ENCODE measurements at regions not wholly inside any gene's neighbourhood (a gene's known extent, or its start where the extent isn't known, plus 50 kb on each side); places are given as distances from the start of the nearest gene placed in this dataset.
"Not testable (repeated sequence)": the region's sequence is repeated elsewhere in the genome, so short reads cannot be mapped to it uniquely, and the experiment has no call there.

GRCh38 chr5:161036296-161036695 lies 184.3 kb upstream of the ATP10B start:
- DNase-seq, result no peak

DNA sequence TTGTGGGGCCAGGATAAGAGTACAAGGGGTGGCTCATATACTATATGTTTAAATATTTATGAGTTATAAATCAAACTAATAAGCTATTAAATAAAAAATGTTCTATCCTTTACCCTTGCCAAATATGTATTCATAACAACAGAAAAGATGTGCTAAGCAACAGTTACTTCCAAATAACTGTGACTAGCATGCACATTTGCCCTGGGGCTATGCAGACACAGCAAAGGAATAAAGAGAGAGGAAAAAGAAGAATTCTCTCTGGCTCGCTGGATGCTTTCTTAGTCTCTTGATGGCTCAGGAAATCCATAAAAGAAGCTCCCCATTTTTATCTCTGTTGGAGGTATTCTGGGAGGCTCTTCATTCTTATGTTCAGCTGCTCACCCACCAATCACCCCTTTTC lies 182.4 kb upstream of the ATP10B start:
- DNase-seq, result no peak

- DNase-seq, result no peak
Observed at GRCh38 chr5:161030229-161030628, 178.2 kb upstream of the ATP10B start.

DNA sequence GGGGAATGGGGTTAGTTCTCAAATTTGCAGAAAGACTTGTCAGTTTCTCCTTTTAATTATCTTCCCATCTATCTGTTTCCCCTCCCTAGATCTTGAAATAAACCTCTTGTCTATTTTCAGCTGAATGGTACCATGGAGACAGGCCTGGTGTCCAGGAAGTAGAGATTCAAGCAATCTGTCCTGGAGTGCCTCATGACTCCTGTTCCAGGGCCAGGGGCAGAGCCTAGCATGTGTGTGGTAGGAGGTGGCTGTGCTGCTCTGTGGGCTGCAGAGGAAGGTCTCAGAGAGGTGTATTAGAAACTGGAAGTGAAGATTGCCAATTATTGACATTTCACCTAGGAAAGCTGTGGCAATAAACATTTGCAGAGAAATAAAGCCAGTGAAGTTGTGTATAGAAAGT lies 175.8 kb upstream of the ATP10B start:
- no peak for DNase-seq

- no peak for DNase-seq
Observed at GRCh38 chr5:161023551-161023950, 171.5 kb upstream of the ATP10B start.

DNA sequence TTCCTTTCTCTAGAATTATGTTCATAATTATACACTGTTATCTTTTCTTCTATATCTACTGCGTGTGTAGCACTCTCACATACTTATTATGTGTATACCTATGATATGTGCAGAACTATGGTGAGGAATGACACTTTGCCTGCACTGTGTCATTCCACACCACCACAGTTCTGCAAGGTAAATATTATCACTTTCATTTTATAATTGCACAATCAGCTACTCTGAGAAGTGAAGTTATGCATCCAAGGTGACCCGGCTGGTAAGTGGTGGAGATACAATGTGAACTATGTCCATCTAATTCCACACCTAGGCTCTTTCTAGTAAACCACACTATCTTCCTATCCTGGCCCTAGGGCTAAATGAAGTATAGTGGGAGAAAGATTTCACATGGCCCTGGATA lies 170.1 kb upstream of the ATP10B start:
- DNase-seq, result no peak

GRCh38 chr5:161009817-161010216 lies 157.8 kb upstream of the ATP10B start:
- no peak for DNase-seq

DNA sequence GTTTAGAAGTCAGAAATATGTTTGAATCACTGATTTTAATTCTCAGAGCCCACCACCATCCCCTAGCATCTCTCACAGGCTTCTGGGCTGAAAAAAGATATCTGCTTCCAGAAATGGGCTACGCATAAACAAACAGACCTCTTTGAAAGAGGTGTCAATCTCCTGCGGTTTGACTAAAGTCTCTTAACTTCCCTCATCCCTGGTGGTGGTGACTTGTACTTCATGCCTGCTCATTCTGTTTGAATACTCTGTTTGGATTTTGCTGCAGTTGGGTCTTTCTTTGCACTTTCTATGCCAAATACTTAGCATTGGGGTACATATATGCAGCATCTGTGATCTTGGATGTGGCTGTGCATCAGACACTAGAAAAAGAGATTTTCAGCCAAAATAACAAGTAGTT lies 157.2 kb upstream of the ATP10B start:
- DNase-seq, result no peak

- DNase-seq, result no peak
Observed at GRCh38 chr5:161007879-161008278, 155.9 kb upstream of the ATP10B start.

GRCh38 chr5:161002571-161003074 lies 150.6 kb upstream of the ATP10B start:
- DNase-seq, result no peak

DNA sequence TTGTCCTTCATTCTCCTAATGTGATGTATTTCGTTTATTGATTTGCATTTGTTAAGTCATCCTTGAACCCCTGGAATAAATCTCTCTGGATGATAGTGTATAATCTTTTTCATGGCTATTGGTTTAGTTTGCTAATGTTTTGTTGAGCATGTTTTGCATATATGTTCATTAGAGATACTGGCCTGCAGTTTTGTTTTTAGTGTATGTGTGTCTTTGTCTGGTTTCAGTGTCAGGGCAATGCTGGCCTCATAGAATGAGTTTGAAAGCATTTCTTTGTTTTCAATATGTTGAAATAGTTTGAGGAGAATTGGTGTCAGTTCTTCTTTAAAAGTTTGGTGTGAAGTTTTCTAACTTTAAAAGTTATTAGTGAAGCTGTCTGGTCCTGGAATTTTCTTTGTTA lies 149.6 kb upstream of the ATP10B start:
- no peak for DNase-seq

DNA sequence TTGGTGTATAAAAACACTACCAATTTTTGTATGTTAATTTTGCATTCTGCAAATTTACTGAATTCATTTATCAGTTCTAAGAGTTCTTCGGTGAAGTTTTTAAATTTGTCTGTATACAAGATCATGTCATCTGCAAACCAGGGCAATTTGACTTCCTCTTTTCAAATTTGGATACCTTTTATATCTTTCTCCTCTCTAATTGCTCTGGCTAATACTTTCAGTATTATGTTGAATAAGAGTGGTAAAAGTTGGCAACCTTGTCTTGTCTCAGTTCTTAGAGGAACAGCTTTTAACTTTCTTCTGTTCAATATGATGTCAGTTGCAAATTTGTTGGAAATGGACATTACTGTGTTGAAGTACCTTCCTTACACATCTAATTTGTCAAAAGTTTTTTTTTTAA lies 149.1 kb upstream of the ATP10B start:
- not testable (repeated sequence) for DNase-seq

DNA sequence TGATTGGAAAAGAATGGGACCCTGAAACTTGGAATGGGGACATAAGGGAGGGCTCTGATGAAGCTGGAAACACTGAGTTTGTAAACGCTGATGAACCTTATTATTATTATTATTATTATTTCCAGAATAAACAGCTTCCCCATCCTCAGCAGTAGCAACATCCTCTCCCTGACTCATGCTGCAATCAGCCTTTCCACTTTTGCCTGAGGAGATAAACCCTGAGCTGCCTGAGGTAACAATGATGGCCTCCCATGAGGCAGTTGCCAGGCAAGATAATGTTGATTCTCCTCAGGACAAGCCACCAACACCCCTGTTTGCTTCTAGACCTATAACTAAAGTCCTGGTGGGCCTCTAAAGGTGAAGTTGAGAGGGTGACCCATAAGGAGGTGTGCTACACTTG lies 139.2 kb upstream of the ATP10B start:
- no peak for DNase-seq

GRCh38 chr5:160979385-160979784 lies 127.4 kb upstream of the ATP10B start:
- DNase-seq, result no peak

GRCh38 chr5:160978944-160979343 lies 126.9 kb upstream of the ATP10B start:
- no peak for DNase-seq

DNA sequence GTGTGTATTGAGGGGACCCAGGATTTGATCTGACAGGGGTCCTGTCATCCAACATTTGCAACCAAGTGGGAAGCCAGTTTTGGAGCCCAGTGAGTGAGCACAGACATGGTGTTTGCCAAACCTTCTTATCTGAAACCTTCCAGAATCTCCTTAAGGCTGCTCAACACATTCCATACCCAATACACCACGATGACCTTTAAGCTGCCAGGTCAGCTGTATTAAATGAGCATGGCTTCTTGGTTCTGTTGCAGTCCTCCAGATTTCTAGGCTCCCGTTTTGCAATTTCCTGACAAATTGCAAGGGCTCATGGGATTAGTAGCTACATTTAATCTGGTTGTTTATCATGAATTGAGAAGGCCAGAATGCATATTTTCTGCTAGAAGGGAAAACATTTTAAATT lies 124.2 kb upstream of the ATP10B start:
- no peak for DNase-seq

DNA sequence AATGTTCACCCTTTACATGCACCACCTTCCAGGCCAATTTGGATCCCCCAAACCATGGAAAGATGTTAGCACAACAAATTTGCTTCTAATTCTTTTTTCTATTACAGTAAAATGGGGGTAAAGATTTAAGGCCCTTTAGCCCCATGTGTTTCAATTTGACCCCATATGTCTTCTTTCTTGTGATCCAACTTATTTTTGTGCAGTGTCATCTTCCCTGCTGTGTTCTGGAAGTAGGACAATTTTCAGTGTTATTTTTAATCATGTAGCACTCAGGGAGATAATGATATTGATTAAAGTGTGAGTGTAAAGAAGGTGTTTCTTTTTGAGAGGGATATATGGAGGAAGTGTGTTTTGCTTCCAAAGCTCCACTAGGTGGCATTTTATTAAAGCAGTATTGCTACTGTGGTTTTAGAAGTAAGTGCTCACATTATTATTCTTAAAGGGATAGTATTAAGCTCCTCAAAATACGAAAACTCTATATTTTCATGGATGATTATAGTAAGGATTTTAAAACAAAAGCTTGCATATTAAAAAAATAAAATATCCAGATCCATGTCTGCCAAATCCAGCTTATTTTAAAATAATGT lies 118.7 kb upstream of the ATP10B start:
- no peak for DNase-seq

DNA sequence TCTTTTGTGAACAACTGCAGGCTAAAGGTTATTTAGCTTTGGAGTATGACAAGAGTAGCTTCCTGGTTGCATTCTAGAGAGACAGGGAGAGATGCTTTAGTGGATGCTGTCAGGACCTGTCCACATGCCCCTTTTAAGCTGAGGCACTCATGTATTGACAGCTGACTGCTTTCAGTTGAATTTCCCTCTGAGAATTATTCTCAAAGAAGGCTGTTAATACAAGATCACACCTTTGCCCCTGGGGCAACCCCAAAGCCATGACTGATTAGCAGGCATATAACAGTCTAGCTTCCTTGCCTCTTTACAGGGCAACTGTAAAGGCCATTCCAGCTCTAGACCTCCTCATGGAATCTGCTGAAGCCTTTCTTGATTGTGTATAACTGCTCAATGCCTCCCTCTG lies 117.6 kb upstream of the ATP10B start:
- DNase-seq, result no peak

- no peak for DNase-seq
Observed at GRCh38 chr5:160968480-160968879, 116.5 kb upstream of the ATP10B start.

DNA sequence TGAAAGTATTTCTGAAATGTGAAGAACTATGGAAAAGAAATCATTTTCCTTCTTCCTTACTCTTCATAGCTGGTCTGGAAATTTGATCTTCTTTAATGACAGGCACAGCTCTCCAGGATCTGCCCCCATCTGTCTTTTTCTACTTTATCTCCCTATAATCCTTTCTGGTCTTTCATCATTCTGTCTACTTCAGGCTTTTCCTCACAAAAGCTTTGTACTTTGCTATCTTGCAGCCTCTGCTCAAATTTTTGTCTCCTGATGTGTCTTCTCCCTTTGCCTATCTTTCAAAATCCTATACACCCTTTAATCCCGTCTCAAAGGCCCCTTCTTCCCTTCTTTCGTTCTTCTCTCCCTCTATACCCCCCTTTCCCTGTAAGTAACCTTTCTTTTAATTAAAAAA lies 114.9 kb upstream of the ATP10B start:
- no peak for DNase-seq

- DNase-seq, result no peak
Observed at GRCh38 chr5:160961761-160962160, 109.8 kb upstream of the ATP10B start.

DNA sequence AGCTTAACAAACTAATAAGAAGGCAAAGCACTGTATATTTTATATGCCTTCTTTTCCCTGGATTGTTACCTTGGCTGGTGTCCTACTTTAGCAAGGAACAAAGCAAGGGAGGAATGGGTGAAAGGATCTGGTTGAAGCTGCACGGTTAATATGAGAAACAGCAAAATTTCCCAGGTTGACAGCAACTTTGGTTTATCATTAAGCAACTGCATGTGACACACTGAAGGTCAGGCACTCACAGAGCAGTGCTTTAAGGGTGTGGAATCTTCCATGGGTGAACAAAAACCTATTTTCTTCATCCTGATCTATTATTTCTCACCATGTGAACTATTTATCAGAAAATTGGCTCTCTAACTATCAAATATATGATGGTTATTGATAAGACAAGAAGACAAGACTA lies 109.0 kb upstream of the ATP10B start:
- DNase-seq, result no peak

GRCh38 chr5:160960592-160960991 lies 108.6 kb upstream of the ATP10B start:
- DNase-seq, result no peak

DNA sequence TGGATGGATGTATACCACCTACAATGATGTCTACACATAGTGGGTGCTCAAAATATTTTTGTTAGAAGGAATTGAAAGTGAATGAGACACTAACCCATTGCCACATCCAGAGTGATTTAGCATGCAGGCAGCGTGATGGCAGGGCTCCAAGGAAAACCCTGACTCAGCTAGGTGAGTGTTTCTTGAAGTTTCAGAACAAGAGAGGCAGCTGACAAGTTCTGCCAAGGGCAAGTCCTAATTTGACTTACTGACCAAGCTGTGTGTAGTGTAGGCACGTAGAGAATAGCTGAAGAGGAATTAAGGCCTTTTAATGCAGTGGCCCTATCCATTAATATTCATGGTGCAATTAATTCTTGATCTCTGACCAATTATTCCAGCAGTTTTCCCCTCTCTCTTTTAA lies 107.8 kb upstream of the ATP10B start:
- DNase-seq, result no peak
